Common myeloid progenitor, CD34-positive (primary cell): ENCODE measurements at regions not wholly inside any gene's neighbourhood (a gene's known extent, or its start where the extent isn't known, plus 50 kb on each side); places are given as distances from the start of the nearest gene placed in this dataset.

Source experiments
- CTCF ChIA-PET: fragments of 350-600 bp; sonication (Branson Sonifier 250); formaldehyde crosslinking; loops from one replicate; lab custom pipeline; 2021; ENCODE audit warnings: antibody characterized with exemption; lab: Charles Lee
- POLR2A ChIA-PET: fragments of 350-600 bp; sonication (Branson Sonifier 250); formaldehyde crosslinking; loops from one replicate; lab custom pipeline; 2021; ENCODE audit warnings: antibody characterized with exemption; lab: Charles Lee
- DNase-seq, 3 donors: peaks; one replicate each; pipeline versions ENCODE4 v3.0.0 to v3.0.0-alpha.2; 2013
- H3K27ac ChIP-seq, 2 experiments: 1 replicate in 1 of 2; 2 replicates in 1 of 2; pipeline ENCODE4 v1.7.0; 2013; ENCODE audit warnings: inconsistent platforms in 2 of 2, low read length in 2 of 2, mild to moderate bottlenecking in 2 of 2, low read depth in 1 of 2, moderate library complexity in 1 of 2; ENCODE audit not compliant: severe bottlenecking in 2 of 2, insufficient read depth in 1 of 2, poor library complexity in 1 of 2
- H3K27me3 ChIP-seq, 5 experiments: replicated peaks in 2 of 5; 1 replicate in 3 of 5; 2 replicates in 2 of 5; pipeline versions ENCODE4 v1.6.1 to v1.7.0; 2013; ENCODE audit warnings: low read length in 4 of 5, mild to moderate bottlenecking in 2 of 5, moderate library complexity in 2 of 5, inconsistent platforms in 1 of 5; ENCODE audit not compliant: insufficient read depth in 5 of 5, control insufficient read depth in 4 of 5
- H3K36me3 ChIP-seq, 4 experiments: 1 replicate in 2 of 4; 2 replicates in 2 of 4; pipeline versions ENCODE4 v1.6.1 to v1.7.0; 2013; ENCODE audit warnings: low read length in 3 of 4, control low read depth in 1 of 4, mild to moderate bottlenecking in 1 of 4; ENCODE audit not compliant: control insufficient read depth in 4 of 4, insufficient read depth in 4 of 4
- H3K4me1 ChIP-seq, 4 experiments: 1 replicate in 3 of 4; 2 replicates in 1 of 4; pipeline versions ENCODE4 v1.6.1 to v1.7.1; 2013; ENCODE audit warnings: low read length in 3 of 4, mild to moderate bottlenecking in 3 of 4, control low read depth in 1 of 4, inconsistent platforms in 1 of 4, moderate library complexity in 1 of 4; ENCODE audit not compliant: control insufficient read depth in 4 of 4, insufficient read depth in 4 of 4; ENCODE audit errors: control extremely low read depth in 1 of 4
- H3K4me3 ChIP-seq, 7 experiments: 1 replicate in 4 of 7; 2 replicates in 3 of 7; pipeline versions ENCODE4 v1.5.1 to v1.7.0; 2013; ENCODE audit warnings: mild to moderate bottlenecking in 7 of 7, low read length in 6 of 7, moderate library complexity in 6 of 7, inconsistent platforms in 2 of 7, low read depth in 2 of 7, control low read depth in 1 of 7; ENCODE audit not compliant: insufficient read depth in 4 of 7, control insufficient read depth in 1 of 7; ENCODE audit errors: extremely low read depth in 1 of 7
- H3K9me3 ChIP-seq, 5 experiments: 1 replicate in 4 of 5; 2 replicates in 1 of 5; pipeline versions ENCODE4 v1.6.1 to v1.7.1; 2013; ENCODE audit warnings: low read length in 4 of 5, mild to moderate bottlenecking in 2 of 5, inconsistent platforms in 1 of 5, low read depth in 1 of 5, moderate library complexity in 1 of 5; ENCODE audit not compliant: control insufficient read depth in 4 of 5, insufficient read depth in 2 of 5; ENCODE audit errors: control extremely low read depth in 1 of 5
- WGBS: methylation state at CpG from one replicate; pipeline ENCODE4 v1.1.5; 2013; ENCODE audit not compliant: insufficient coverage; 5-methylcytosine and 5-hydroxymethylcytosine counted together

GRCh38 chr1:201660931-201661822, 122.2 kb downstream of the NAV1 start:
- H3K27ac ChIP-seq: no peak overlapping the region
- CTCF ChIA-PET: interaction anchor here (1.0 to 1.5 kb wide), 2 partner anchors 17 to 26 kb away, joined by 3 read pairs; no protein-coding TSS in a partner anchor
- no peaks in the 10 kb centered on the region for H3K27me3 ChIP-seq
- POLR2A ChIA-PET: no interaction called here
- no peaks in the 10 kb centered on the region for H3K9me3 ChIP-seq
- H3K4me1 ChIP-seq: peaks cover 0 to 6% (median 2%) of the 10 kb centered on the region in 4 experiments
- H3K4me3 ChIP-seq: no peak overlapping the region
- peaks cover 0 to 10% (median 0%) of the 10 kb centered on the region in 4 experiments for H3K36me3 ChIP-seq
- 100% methylated on average over 4 of the region's 7 CpGs for WGBS
- DNase-seq: no peak

GRCh38 chr1:201661823-201662359, 123.0 kb downstream of the NAV1 start:
- 100% methylated on average over 8 of the region's 8 CpGs for WGBS
- POLR2A ChIA-PET: no interaction called here
- Histone ChIP-seq H3K27ac (no peak overlapping the region), H3K27me3 (no peaks in the 10 kb centered on the region), H3K36me3 (peaks cover 0 to 10% (median 0%) of the 10 kb centered on the region in 4 experiments), H3K4me1 (peaks cover 0 to under 1% (median under 1%) of the 10 kb centered on the region in 4 experiments), H3K9me3 (no peaks in the 10 kb centered on the region), H3K4me3 (no peak overlapping the region)
- no peak for DNase-seq
- CTCF ChIA-PET: interaction anchor here (1.0 to 1.5 kb wide), 2 partner anchors 16 to 25 kb away, joined by 3 read pairs; no protein-coding TSS in a partner anchor

- Histone ChIP-seq H3K36me3 (peaks cover 0 to 10% (median 0%) of the 10 kb centered on the region in 4 experiments), H3K4me1 (no peaks in the 10 kb centered on the region), H3K27ac (no peak overlapping the region), H3K27me3 (no peaks in the 10 kb centered on the region), H3K4me3 (no peak overlapping the region), H3K9me3 (no peaks in the 10 kb centered on the region)
- ChIA-PET CTCF (interaction anchor here (2.4 kb wide), 1 partner anchor 9 kb away, joined by 5 read pairs; no protein-coding TSS in a partner anchor), POLR2A (no interaction called here)
- DNase-seq: no peak
- WGBS: 94% methylated on average over 2 of the region's 2 CpGs
Measured at GRCh38 chr1:201662646-201663045, 123.7 kb downstream of the NAV1 start.

- ChIA-PET POLR2A (no interaction called here), CTCF (interaction anchor here (1.5 to 2.4 kb wide), 4 partner anchors 10 to 132 kb away, joined by 3 to 5 read pairs (median 4); no protein-coding TSS in a partner anchor)
- no peak overlapping the region for H3K4me3 ChIP-seq
- peaks cover 0 to 10% (median 0%) of the 10 kb centered on the region in 4 experiments for H3K36me3 ChIP-seq
- DNase-seq: no peak
- H3K27me3 ChIP-seq: no peaks in the 10 kb centered on the region
- no peaks in the 10 kb centered on the region for H3K9me3 ChIP-seq
- H3K4me1 ChIP-seq: no peaks in the 10 kb centered on the region
- no peak overlapping the region for H3K27ac ChIP-seq
- 95% methylated on average over 3 of the region's 5 CpGs for WGBS
Measured at GRCh38 chr1:201663491-201664113, 124.7 kb downstream of the NAV1 start.

- Histone ChIP-seq H3K4me3 (no peak overlapping the region), H3K9me3 (no peaks in the 10 kb centered on the region), H3K36me3 (peaks cover 0 to 9% (median 0%) of the 10 kb centered on the region in 4 experiments), H3K27ac (no peak overlapping the region), H3K4me1 (no peaks in the 10 kb centered on the region), H3K27me3 (no peaks in the 10 kb centered on the region)
- no peak for DNase-seq
- whole genome bisulfite sequencing: 94% methylated on average over 8 of the region's 8 CpGs
- POLR2A ChIA-PET: no interaction called here
- CTCF ChIA-PET: interaction anchor here (0.7 to 1.7 kb wide), 7 partner anchors 9 to 133 kb away, joined by 3 to 5 read pairs (median 4); no protein-coding TSS in a partner anchor
Measured at GRCh38 chr1:201665036-201665435, 126.1 kb downstream of the NAV1 start.

GRCh38 chr1:201666102-201666501, 127.2 kb downstream of the NAV1 start:
- 93% methylated on average over 5 of the region's 5 CpGs for WGBS
- no peak overlapping the region for H3K4me3 ChIP-seq
- POLR2A ChIA-PET: no interaction called here
- H3K4me1 ChIP-seq: no peaks in the 10 kb centered on the region
- H3K27ac ChIP-seq: no peak overlapping the region
- no peaks in the 10 kb centered on the region for H3K9me3 ChIP-seq
- no peaks in the 10 kb centered on the region for H3K27me3 ChIP-seq
- CTCF ChIA-PET: interaction anchor here (1.3 to 2.8 kb wide), 2 partner anchors 38 to 43 kb away, joined by 4 to 8 read pairs; no protein-coding TSS in a partner anchor
- no peak for DNase-seq
- H3K36me3 ChIP-seq: peaks cover 0 to 4% (median 0%) of the 10 kb centered on the region in 4 experiments
